SU-DHL-6 (cell line): ENCODE measurements at regions not wholly inside any gene's neighbourhood (a gene's known extent, or its start where the extent isn't known, plus 50 kb on each side); places are given as distances from the start of the nearest gene placed in this dataset.

Source experiments
- CTCF ChIP-seq: fragments of 200-600 bp; sonication (generic); IDR thresholded peaks from one replicate; pipeline ENCODE4 v1.5.1; 2017; ENCODE audit warnings: antibody characterized with exemption, mild to moderate bottlenecking, low read length, moderate library complexity; ENCODE audit not compliant: insufficient read depth, poor library complexity, severe bottlenecking
- EZH2phosphoT487 ChIP-seq: fragments of 200-600 bp; sonication (generic), shearing (Covaris generic); conservative IDR thresholded peaks from 2 replicates; pipeline ENCODE4 v1.6.1; 2018; ENCODE audit warnings: mild to moderate bottlenecking, antibody characterized with exemption, low read length, moderate library complexity, mixed read lengths

DNA sequence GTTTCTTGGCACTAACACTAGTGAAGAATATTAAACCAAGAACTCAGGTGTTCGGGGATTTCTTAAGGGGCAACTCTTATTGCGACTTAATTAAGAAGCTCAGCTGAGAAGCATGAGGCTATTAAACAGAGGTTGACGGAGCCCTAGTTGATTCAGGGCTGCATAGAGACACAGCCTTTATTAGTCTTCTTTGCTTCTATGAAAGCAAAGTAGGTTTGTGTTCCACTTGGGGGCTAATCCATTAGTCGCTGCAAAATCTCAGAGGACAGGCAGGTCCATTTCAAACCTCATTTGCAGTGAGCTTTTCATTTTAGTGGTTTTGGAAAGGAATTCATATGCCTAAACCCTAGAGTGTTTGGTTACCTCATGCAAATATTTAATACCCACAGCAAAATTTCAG lies 506.6 kb upstream of the SULF2 start:
- TF ChIP-seq CTCF = no peak
- no peak for TF ChIP-seq EZH2phosphoT487
